OCI-LY3 (cell line): ENCODE measurements at regions not wholly inside any gene's neighbourhood (a gene's known extent, or its start where the extent isn't known, plus 50 kb on each side); places are given as distances from the start of the nearest gene placed in this dataset.

Source experiments
- H2AFZ ChIP-seq: fragments of 200-600, 300-600 bp; shearing (Covaris generic); 2 replicates; pipeline ENCODE4 v1.6.0; 2014; ENCODE audit warnings: antibody characterized with exemption, low read depth, low read length
- H3K27ac ChIP-seq: fragments of 200-600, 300-600 bp; sonication (generic); 2 replicates; pipeline ENCODE4 v1.5.1; 2014; ENCODE audit warnings: mild to moderate bottlenecking, low read length, moderate library complexity, mixed read lengths
- H3K27me3 ChIP-seq: fragments of 200-600, 300-600 bp; sonication (generic); 2 replicates; pipeline ENCODE4 v1.6.1; 2014; ENCODE audit warnings: low read depth, low read length, mixed read lengths
- H3K36me3 ChIP-seq: fragments of 200-600, 300-600 bp; sonication (generic); replicated peaks from 2 replicates; pipeline ENCODE3; 2014; ENCODE audit warnings: low read depth, low read length, mixed read lengths
- H3K4me1 ChIP-seq: fragments of 300-600, 200-600 bp; sonication (generic); 2 replicates; pipeline ENCODE4 v1.6.1; 2014; ENCODE audit warnings: low read length, mixed read lengths
- H3K4me2 ChIP-seq: fragments of 200-600, 300-600 bp; sonication (generic); 2 replicates; pipeline ENCODE4 v1.6.1; 2014; ENCODE audit warnings: low read length, mixed read lengths
- H3K4me3 ChIP-seq: fragments of 300-600, 200-600 bp; sonication (generic); 2 replicates; pipeline ENCODE4 v1.5.1; 2014; ENCODE audit warnings: antibody characterized with exemption, mild to moderate bottlenecking, low read length, moderate library complexity
- H3K79me2 ChIP-seq: fragments of 300-600, 200-600 bp; shearing (Covaris generic); 2 replicates; pipeline ENCODE4 v1.6.1; 2014; ENCODE audit warnings: mild to moderate bottlenecking, low read length, mixed read lengths
- H3K9ac ChIP-seq: fragments of 300-600, 200-600 bp; shearing (Covaris generic); 2 replicates; pipeline ENCODE4 v1.6.0; 2014; ENCODE audit warnings: mild to moderate bottlenecking, low read length, moderate library complexity
- H3K9me3 ChIP-seq: fragments of 200-600, 300-600 bp; shearing (Covaris generic); 2 replicates; pipeline ENCODE4 v1.6.1; 2014; ENCODE audit warnings: low read length, mixed read lengths; ENCODE audit not compliant: insufficient read depth
- H4K20me1 ChIP-seq: fragments of 200-600, 300-600 bp; sonication (generic); 2 replicates; pipeline ENCODE4 v1.6.1; 2016; ENCODE audit warnings: low read length, mixed read lengths; ENCODE audit not compliant: insufficient read depth
- EZH2phosphoT487 ChIP-seq: fragments of 200-600 bp; shearing (Covaris generic); IDR thresholded peaks from 2 replicates; pipeline ENCODE4 v1.6.1; 2018; ENCODE audit warnings: antibody characterized with exemption, mixed run types, low read depth
- TF ChIP-seq, protein P1 (sequence below): fragments of 200-600, 300-600 bp; sonication (generic); IDR thresholded peaks from 2 replicates; pipeline ENCODE4 v1.5.1; 2014; ENCODE audit warnings: antibody characterized with exemption, low read length, low read depth

DNA sequence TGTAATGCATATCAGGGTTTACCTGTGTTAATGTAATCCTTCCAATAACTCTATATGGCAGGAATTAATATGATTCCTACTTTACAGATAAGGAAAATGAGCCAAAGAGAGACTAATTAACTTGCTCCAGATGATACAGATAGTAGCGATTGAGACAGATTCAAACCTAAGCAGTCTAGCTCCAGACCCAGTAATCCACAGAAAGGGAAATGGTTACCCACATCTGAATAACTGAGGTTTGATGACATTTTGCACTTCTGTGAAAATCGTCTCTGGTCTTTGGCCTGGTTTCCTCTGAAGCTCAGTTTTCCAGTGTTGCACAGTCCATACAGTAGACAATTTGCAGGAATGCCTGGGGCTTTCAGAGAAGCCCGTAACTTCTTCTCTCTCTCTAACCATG lies 177.1 kb upstream of the UMPS start:
- Histone ChIP-seq H3K4me1 (no peaks in the 10 kb centered on the region), H3K4me2 (no peak overlapping the region), H2AFZ (no peak overlapping the region), H4K20me1 (no peaks in the 10 kb centered on the region), H3K79me2 (no peaks in the 10 kb centered on the region), H3K27ac (no peak overlapping the region), H3K36me3 (no peaks in the 10 kb centered on the region), H3K9me3 (no peaks in the 10 kb centered on the region), H3K9ac (no peak overlapping the region), H3K4me3 (no peak overlapping the region), H3K27me3 (peaks cover 48% of the 10 kb centered on the region)
- TF ChIP-seq EZH2phosphoT487: no peak
- TF ChIP-seq, protein P1, sequence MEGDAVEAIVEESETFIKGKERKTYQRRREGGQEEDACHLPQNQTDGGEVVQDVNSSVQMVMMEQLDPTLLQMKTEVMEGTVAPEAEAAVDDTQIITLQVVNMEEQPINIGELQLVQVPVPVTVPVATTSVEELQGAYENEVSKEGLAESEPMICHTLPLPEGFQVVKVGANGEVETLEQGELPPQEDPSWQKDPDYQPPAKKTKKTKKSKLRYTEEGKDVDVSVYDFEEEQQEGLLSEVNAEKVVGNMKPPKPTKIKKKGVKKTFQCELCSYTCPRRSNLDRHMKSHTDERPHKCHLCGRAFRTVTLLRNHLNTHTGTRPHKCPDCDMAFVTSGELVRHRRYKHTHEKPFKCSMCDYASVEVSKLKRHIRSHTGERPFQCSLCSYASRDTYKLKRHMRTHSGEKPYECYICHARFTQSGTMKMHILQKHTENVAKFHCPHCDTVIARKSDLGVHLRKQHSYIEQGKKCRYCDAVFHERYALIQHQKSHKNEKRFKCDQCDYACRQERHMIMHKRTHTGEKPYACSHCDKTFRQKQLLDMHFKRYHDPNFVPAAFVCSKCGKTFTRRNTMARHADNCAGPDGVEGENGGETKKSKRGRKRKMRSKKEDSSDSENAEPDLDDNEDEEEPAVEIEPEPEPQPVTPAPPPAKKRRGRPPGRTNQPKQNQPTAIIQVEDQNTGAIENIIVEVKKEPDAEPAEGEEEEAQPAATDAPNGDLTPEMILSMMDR: no peak

- H4K20me1 ChIP-seq: no peaks in the 10 kb centered on the region
These were observed 173.6 kb upstream of the UMPS start for GRCh38 chr3:124556636-124557035.

GRCh38 chr3:124557433-124558232 lies 172.6 kb upstream of the UMPS start:
- Histone ChIP-seq H3K79me2 (no peaks in the 10 kb centered on the region), H3K9me3 (no peaks in the 10 kb centered on the region), H3K36me3 (no peaks in the 10 kb centered on the region), H2AFZ (no peak overlapping the region), H3K4me1 (no peaks in the 10 kb centered on the region), H4K20me1 (no peaks in the 10 kb centered on the region), H3K9ac (no peak overlapping the region), H3K27me3 (peaks cover 58% of the 10 kb centered on the region), H3K4me2 (no peak overlapping the region), H3K4me3 (no peak overlapping the region), H3K27ac (no peak overlapping the region)
- TF ChIP-seq, protein P1: no peak

More at GRCh38 chr3:124556636-124557035, 173.6 kb upstream of the UMPS start:
- no peaks in the 10 kb centered on the region for H3K4me1 ChIP-seq
- H3K36me3 ChIP-seq: no peaks in the 10 kb centered on the region
- peaks cover 56% of the 10 kb centered on the region for H3K27me3 ChIP-seq
- TF ChIP-seq EZH2phosphoT487: no peak
- TF ChIP-seq, protein P1: no peak
- H3K4me2 ChIP-seq: no peak overlapping the region
- H3K4me3 ChIP-seq: no peak overlapping the region
- H2AFZ ChIP-seq: no peak overlapping the region
- H3K27ac ChIP-seq: no peak overlapping the region
- no peak overlapping the region for H3K9ac ChIP-seq
- H3K79me2 ChIP-seq: no peaks in the 10 kb centered on the region
- no peaks in the 10 kb centered on the region for H3K9me3 ChIP-seq

GRCh38 chr3:124558991-124559845 lies 171.0 kb upstream of the UMPS start:
- Histone ChIP-seq H2AFZ (no peak overlapping the region), H3K4me3 (no peak overlapping the region), H3K36me3 (no peaks in the 10 kb centered on the region), H3K9ac (no peak overlapping the region), H4K20me1 (no peaks in the 10 kb centered on the region), H3K4me1 (no peaks in the 10 kb centered on the region), H3K4me2 (no peak overlapping the region), H3K79me2 (no peaks in the 10 kb centered on the region), H3K9me3 (no peaks in the 10 kb centered on the region), H3K27ac (no peak overlapping the region), H3K27me3 (peaks cover 49% of the 10 kb centered on the region)
- TF ChIP-seq, protein P1: no peak
- no peak for TF ChIP-seq EZH2phosphoT487
